ENCODE measurements at regions not wholly inside any gene's neighbourhood (a gene's known extent, or its start where the extent isn't known, plus 50 kb on each side); places are given as distances from the start of the nearest gene placed in this dataset.
A peak's percentile ranks its signal among the peaks of the same experiment; 100 is the strongest.

DNA sequence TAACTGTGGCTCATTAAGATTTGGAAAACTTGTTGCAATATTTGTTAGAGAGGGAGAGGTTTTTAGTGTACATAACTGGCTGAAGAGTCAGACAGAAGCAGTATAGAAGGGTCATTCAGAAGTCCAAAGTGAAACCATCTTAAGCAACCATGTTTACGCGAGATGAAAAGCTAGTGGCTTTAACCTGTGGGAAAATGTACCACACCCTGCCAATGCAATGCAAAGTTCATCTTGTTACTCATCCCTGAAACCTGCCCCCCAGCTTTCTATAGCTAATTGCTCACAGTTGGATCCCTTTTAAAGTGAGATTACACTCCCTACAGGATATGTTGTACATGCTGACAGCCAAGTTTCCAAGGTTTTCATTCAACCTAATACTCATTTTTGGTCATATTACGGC lies 96.7 kb upstream of the RAPGEF2 start:
- peaks cover 6 to 8% of the 10 kb centered on the region in 2 donors for H3K4me1 ChIP-seq (ENCODE audit: control insufficient read depth in 1 of 2, insufficient read depth in 2 of 2, low read length in 2 of 2)
- no peaks in the 10 kb centered on the region for H3K27me3 ChIP-seq (ENCODE audit: low read depth, low read length)
- H3K4me3 ChIP-seq (ENCODE audit: low read depth in 1 of 2, low read length in 2 of 2), result no peak overlapping the region
- no peaks in the 10 kb centered on the region for H3K9me3 ChIP-seq (ENCODE audit: control insufficient read depth in 1 of 2, low read length in 2 of 2)
- H3K27ac ChIP-seq (ENCODE audit: low read length), result no peak overlapping the region
- H3K36me3 ChIP-seq (ENCODE audit: control insufficient read depth in 1 of 2, insufficient read depth in 2 of 2, low read length in 2 of 2), result no peaks in the 10 kb centered on the region

DNA sequence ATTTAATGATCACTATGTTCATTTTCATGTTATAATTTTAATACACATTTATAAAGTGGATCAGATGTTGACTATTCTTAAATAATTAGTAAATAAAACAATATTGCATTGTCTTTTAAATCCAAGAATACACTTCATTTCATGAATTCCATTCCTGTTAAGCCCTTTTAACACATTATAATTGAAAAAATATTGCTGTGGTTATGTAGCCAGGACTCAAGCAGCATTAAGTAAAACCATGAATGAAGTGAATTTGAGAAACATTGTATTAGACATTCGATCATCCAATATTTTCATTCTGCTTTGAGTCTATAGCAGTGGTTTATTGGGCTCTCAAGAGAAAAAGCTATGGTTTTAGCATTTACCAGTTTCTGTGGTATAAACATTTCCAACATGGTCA lies 94.2 kb upstream of the RAPGEF2 start:
- H3K27ac ChIP-seq (ENCODE audit: low read length), result no peak overlapping the region
- no peaks in the 10 kb centered on the region for H3K27me3 ChIP-seq (ENCODE audit: low read depth, low read length)
- peaks cover 6 to 8% of the 10 kb centered on the region in 2 donors for H3K4me1 ChIP-seq (ENCODE audit: control insufficient read depth in 1 of 2, insufficient read depth in 2 of 2, low read length in 2 of 2)
- H3K4me3 ChIP-seq (ENCODE audit: low read depth in 1 of 2, low read length in 2 of 2), result no peak overlapping the region
- H3K36me3 ChIP-seq (ENCODE audit: control insufficient read depth in 1 of 2, insufficient read depth in 2 of 2, low read length in 2 of 2), result no peaks in the 10 kb centered on the region
- no peaks in the 10 kb centered on the region for H3K9me3 ChIP-seq (ENCODE audit: control insufficient read depth in 1 of 2, low read length in 2 of 2)

DNA sequence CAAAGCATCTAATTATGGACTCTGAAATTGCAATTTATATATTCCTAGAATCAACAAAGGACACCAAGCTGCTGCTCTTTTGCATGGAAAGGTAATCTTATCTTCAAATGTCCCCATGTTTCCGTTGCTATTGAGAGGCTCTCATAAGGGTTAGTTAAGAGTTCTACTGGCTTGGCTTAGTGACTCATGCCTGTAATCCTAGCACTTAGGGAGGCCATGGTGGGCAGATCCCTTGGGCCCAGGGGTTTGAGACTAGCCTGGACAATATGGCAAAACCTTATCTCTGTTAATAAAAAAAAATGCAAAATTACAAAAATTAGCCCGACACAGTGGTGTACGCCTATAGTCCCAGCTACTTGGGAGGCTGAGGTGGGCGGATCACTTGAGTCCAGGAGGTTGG lies 93.4 kb upstream of the RAPGEF2 start:
- Histone ChIP-seq H3K4me3 (ENCODE audit: low read depth in 1 of 2, low read length in 2 of 2) (no peak overlapping the region), H3K27me3 (ENCODE audit: low read depth, low read length) (no peaks in the 10 kb centered on the region), H3K4me1 (ENCODE audit: control insufficient read depth in 1 of 2, insufficient read depth in 2 of 2, low read length in 2 of 2) (peaks cover 6 to 8% of the 10 kb centered on the region in 2 donors), H3K36me3 (ENCODE audit: control insufficient read depth in 1 of 2, insufficient read depth in 2 of 2, low read length in 2 of 2) (no peaks in the 10 kb centered on the region), H3K9me3 (ENCODE audit: control insufficient read depth in 1 of 2, low read length in 2 of 2) (no peaks in the 10 kb centered on the region), H3K27ac (ENCODE audit: low read length) (no peak overlapping the region)

DNA sequence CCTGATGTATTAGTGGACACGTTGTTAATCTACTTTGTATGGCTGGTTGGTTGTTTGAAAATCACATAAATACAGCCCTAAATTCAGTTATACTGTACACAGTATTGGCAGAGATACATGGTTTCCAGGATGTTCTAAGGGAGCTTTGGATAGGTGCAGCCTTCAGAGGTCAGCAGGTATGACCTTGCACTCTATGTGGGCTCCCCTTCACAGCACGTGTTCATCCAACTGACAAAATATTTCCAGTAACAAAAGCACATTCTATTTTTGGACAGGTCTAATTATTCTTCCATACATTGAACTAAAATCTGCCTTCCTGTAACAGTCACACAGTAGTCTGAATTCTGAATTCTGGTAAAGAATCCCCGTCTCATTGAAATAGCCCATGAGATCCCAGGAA lies 92.8 kb upstream of the RAPGEF2 start:
- Histone ChIP-seq H3K27ac (ENCODE audit: low read length) (no peak overlapping the region), H3K36me3 (ENCODE audit: control insufficient read depth in 1 of 2, insufficient read depth in 2 of 2, low read length in 2 of 2) (no peaks in the 10 kb centered on the region), H3K27me3 (ENCODE audit: low read depth, low read length) (no peaks in the 10 kb centered on the region), H3K4me1 (ENCODE audit: control insufficient read depth in 1 of 2, insufficient read depth in 2 of 2, low read length in 2 of 2) (peaks cover 6 to 8% of the 10 kb centered on the region in 2 donors), H3K4me3 (ENCODE audit: low read depth in 1 of 2, low read length in 2 of 2) (no peak overlapping the region), H3K9me3 (ENCODE audit: control insufficient read depth in 1 of 2, low read length in 2 of 2) (no peaks in the 10 kb centered on the region)

DNA sequence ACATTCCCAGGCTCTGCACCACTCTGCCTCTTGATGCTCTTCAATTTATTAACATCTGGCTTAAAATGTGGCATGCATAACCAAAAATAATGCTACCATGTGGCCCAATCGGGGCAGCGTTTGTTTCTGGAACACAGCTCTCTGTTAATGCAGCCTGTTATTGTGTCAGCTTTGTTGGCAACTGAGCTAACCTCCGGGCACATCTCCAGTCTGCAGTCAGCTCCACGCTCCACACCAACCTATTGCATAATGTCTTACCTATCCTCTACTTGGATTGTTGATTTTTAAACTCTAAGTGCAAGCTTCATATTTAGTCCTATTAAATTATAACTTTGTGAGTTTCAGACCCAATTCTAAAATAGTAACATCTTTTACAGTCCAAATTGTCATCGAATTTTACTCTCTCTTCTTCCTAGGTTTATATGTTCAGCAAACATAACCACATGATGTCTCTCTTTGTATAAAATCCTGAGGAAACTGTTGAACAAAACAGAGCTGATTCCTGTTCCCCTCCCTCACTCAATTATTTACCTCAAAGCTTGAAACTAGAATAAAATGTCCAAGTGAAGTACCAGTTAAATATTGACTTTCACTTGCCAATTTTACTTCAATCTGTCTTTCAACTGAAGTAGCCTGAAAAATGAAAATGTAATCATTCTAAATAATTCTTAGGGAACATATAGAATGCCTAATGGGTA lies 92.2 kb upstream of the RAPGEF2 start:
- Histone ChIP-seq H3K27ac (ENCODE audit: low read length) (no peak overlapping the region), H3K27me3 (ENCODE audit: low read depth, low read length) (no peaks in the 10 kb centered on the region), H3K4me3 (ENCODE audit: low read depth in 1 of 2, low read length in 2 of 2) (no peak overlapping the region), H3K9me3 (ENCODE audit: control insufficient read depth in 1 of 2, low read length in 2 of 2) (no peaks in the 10 kb centered on the region), H3K36me3 (ENCODE audit: control insufficient read depth in 1 of 2, insufficient read depth in 2 of 2, low read length in 2 of 2) (no peaks in the 10 kb centered on the region), H3K4me1 (ENCODE audit: control insufficient read depth in 1 of 2, insufficient read depth in 2 of 2, low read length in 2 of 2) (peaks cover 6 to 8% of the 10 kb centered on the region in 2 donors)

DNA sequence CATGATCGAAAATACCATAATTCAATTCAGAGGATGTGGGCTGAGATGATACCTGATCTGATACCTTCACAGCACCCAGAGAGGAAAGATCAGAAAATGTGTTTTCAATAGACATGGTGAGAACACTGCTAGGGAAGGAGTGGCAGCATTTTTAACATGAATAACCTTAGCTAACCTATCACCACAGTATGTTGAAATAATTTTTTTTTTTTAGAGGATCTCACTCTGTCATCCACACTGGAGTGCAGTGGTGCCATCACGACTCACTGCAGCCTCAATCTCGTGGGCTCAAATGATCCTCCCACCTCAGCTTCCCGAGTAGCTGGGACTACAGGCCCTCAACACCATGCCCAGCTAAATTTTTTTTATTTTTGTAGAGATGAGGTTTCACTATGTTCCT lies 90.5 kb upstream of the RAPGEF2 start:
- H3K36me3 ChIP-seq (ENCODE audit: control insufficient read depth in 1 of 2, insufficient read depth in 2 of 2, low read length in 2 of 2), result no peaks in the 10 kb centered on the region
- H3K4me1 ChIP-seq (ENCODE audit: control insufficient read depth in 1 of 2, insufficient read depth in 2 of 2, low read length in 2 of 2), result peaks cover 6 to 11% of the 10 kb centered on the region in 2 donors
- no peak overlapping the region for H3K4me3 ChIP-seq (ENCODE audit: low read depth in 1 of 2, low read length in 2 of 2)
- H3K27ac ChIP-seq (ENCODE audit: low read length), result no peak overlapping the region
- no peaks in the 10 kb centered on the region for H3K9me3 ChIP-seq (ENCODE audit: control insufficient read depth in 1 of 2, low read length in 2 of 2)
- H3K27me3 ChIP-seq (ENCODE audit: low read depth, low read length), result no peaks in the 10 kb centered on the region

DNA sequence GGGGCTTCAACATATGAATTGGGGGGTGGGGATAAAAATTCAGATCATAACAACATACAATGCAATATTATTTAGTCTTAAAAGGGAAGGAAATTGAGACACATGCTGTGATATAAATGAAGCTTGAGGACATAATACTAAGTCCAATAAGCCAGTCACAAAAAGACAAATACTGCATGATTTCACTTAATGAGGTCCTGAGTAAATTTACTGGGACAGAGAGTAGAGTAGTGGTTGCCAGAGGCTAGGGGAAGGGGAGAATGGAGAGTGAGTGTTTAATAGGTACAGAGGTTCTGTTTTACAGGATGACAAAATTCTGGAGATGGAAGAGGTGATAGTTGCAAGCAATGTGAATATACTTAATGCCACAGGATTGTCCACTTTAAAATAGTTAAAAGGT lies 89.2 kb upstream of the RAPGEF2 start:
- Histone ChIP-seq H3K27ac (ENCODE audit: low read length) (no peak overlapping the region), H3K4me1 (ENCODE audit: control insufficient read depth in 1 of 2, insufficient read depth in 2 of 2, low read length in 2 of 2) (peaks cover 6 to 11% of the 10 kb centered on the region in 2 donors), H3K36me3 (ENCODE audit: control insufficient read depth in 1 of 2, insufficient read depth in 2 of 2, low read length in 2 of 2) (no peaks in the 10 kb centered on the region), H3K27me3 (ENCODE audit: low read depth, low read length) (no peaks in the 10 kb centered on the region), H3K9me3 (ENCODE audit: control insufficient read depth in 1 of 2, low read length in 2 of 2) (no peaks in the 10 kb centered on the region), H3K4me3 (ENCODE audit: low read depth in 1 of 2, low read length in 2 of 2) (no peak overlapping the region)

DNA sequence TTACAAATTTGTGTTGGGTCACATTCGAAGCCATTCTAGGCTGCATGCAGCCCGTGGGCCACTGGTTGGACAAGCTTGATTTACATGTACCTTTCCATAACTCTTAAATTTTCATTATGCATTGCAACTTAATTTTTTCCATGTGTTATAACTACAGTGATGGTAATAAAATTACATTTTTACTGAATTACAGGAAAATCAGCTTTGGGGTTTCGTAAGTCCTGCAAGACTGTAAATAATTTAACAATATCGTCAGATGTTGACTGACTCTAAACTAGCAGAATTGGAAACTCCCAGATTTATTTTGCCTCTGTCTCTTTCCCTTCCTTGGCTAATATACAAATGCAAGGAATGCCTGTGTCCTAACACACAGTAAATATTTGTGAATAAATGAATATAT lies 88.0 kb upstream of the RAPGEF2 start:
- H3K27me3 ChIP-seq (ENCODE audit: low read depth, low read length), result no peaks in the 10 kb centered on the region
- H3K4me3 ChIP-seq (ENCODE audit: low read depth in 1 of 2, low read length in 2 of 2), result no peak overlapping the region

DNA sequence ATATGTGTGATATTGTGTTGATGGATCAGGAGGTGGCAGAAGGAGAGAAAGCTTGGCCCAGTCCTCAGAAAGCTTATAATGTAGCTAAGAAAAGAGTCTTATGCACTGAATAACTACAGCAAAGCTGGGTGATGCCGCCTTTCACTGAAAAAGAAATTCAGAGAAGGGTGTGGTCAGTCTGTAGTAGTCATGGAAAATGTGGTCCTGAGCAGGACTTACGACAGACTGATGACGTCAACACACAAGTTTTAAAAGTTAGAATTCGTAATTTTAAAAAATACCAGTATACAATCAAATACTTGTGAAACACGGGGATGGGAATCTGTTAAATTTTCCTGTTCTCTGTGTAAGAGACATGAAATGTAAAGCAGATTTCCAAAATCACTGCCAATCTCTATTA lies 87.0 kb upstream of the RAPGEF2 start:
- Histone ChIP-seq H3K27me3 (ENCODE audit: low read depth, low read length) (no peaks in the 10 kb centered on the region), H3K4me3 (ENCODE audit: low read depth in 1 of 2, low read length in 2 of 2) (no peak overlapping the region), H3K9me3 (ENCODE audit: control insufficient read depth in 1 of 2, low read length in 2 of 2) (no peaks in the 10 kb centered on the region), H3K4me1 (ENCODE audit: control insufficient read depth in 1 of 2, insufficient read depth in 2 of 2, low read length in 2 of 2) (peaks cover 0 to 3% of the 10 kb centered on the region in 2 donors), H3K36me3 (ENCODE audit: control insufficient read depth in 1 of 2, insufficient read depth in 2 of 2, low read length in 2 of 2) (no peaks in the 10 kb centered on the region), H3K27ac (ENCODE audit: low read length) (no peak overlapping the region)

More for the DNA sequence above, 88.0 kb upstream of the RAPGEF2 start:
- Histone ChIP-seq H3K4me1 (ENCODE audit: control insufficient read depth in 1 of 2, insufficient read depth in 2 of 2, low read length in 2 of 2) (peaks cover 6 to 11% of the 10 kb centered on the region in 2 donors), H3K36me3 (ENCODE audit: control insufficient read depth in 1 of 2, insufficient read depth in 2 of 2, low read length in 2 of 2) (no peaks in the 10 kb centered on the region), H3K9me3 (ENCODE audit: control insufficient read depth in 1 of 2, low read length in 2 of 2) (no peaks in the 10 kb centered on the region), H3K27ac (ENCODE audit: low read length) (no peak overlapping the region)

DNA sequence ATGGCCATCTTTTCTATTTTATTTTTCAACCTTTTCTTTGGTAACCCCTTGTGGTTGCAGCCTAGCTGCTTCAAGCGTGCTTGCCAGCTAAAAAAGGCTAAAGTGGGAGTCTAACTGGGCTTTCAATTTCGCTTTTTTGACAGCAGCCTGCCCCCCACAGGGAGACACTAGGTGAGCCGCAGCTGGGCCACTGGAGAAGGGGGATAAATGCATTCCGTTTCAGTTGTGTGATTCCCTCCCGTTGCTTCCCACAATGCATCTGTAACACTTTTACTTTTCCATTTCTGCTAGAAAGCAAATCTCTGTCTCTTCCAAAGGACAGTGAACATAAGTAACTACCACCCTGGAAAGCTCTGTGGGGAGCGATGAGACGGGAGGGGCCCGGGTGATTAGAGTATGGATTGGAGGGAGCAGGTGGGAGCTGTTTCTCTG lies 86.3 kb upstream of the RAPGEF2 start:
- H3K27me3 ChIP-seq (ENCODE audit: low read depth, low read length), result no peaks in the 10 kb centered on the region
- H3K27ac ChIP-seq (ENCODE audit: low read length), result no peak overlapping the region
- H3K9me3 ChIP-seq (ENCODE audit: control insufficient read depth in 1 of 2, low read length in 2 of 2), result no peaks in the 10 kb centered on the region
- H3K4me1 ChIP-seq (ENCODE audit: control insufficient read depth in 1 of 2, insufficient read depth in 2 of 2, low read length in 2 of 2), result peaks cover 0 to 3% of the 10 kb centered on the region in 2 donors
- no peaks in the 10 kb centered on the region for H3K36me3 ChIP-seq (ENCODE audit: control insufficient read depth in 1 of 2, insufficient read depth in 2 of 2, low read length in 2 of 2)
- H3K4me3 ChIP-seq (ENCODE audit: low read depth in 1 of 2, low read length in 2 of 2), result peak overlapping the region; percentile 10 to 28

DNA sequence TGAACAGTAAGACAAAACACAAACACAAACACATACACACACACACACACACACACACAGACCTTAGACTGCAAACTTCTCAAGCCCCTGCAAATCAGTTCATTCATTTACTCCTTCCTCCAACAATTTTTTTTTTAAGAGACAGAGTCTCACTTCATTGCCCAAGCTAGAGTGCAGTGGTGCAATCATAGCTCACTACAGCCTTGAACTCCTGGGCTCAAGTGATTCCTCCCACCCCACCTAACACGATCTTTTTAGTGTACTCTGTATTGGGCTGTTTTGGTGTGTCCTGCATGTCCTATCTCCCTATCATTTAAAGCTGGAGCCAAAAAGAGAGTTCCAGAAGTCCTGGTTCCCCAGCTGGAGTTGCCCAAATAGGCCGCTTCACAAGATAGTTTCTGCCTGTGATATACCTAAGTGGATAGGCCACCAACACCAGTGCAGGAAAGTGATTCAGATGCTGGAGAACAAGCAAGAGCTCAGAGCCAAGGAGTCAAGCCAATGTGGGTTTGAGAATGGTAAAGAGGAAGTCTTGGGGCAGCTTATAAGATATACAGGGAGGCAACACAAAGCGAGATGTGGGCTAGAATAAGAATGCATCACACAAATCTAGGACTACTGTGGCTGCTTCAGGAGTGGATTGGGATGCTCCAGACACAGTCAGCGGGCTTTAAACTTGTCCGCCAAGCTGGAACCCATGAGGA lies 85.4 kb upstream of the RAPGEF2 start:
- Histone ChIP-seq H3K36me3 (ENCODE audit: control insufficient read depth in 1 of 2, insufficient read depth in 2 of 2, low read length in 2 of 2) (no peaks in the 10 kb centered on the region), H3K4me3 (ENCODE audit: low read depth in 1 of 2, low read length in 2 of 2) (no peak overlapping the region), H3K27ac (ENCODE audit: low read length) (no peak overlapping the region)

More for the DNA sequence above, 85.4 kb upstream of the RAPGEF2 start:
- Histone ChIP-seq H3K4me1 (ENCODE audit: control insufficient read depth in 1 of 2, insufficient read depth in 2 of 2, low read length in 2 of 2) (peaks cover 0 to 3% of the 10 kb centered on the region in 2 donors), H3K9me3 (ENCODE audit: control insufficient read depth in 1 of 2, low read length in 2 of 2) (no peaks in the 10 kb centered on the region), H3K27me3 (ENCODE audit: low read depth, low read length) (no peaks in the 10 kb centered on the region)
